SK-N-SH (cell line): ENCODE measurements at regions not wholly inside any gene's neighbourhood (a gene's known extent, or its start where the extent isn't known, plus 50 kb on each side); places are given as distances from the start of the nearest gene placed in this dataset.

Experiments
- CTCF ChIA-PET: fragments of 300-600, 350-600 bp; formaldehyde crosslinking; extraction: SDS; loops from one replicate; lab custom pipeline; 2021; lab: Yijun Ruan, JAX
- POLR2A ChIA-PET: fragments of 350-600 bp; sonication (Branson Sonifier 250); formaldehyde crosslinking; extraction: SDS; loops from one replicate; lab custom pipeline; 2020; ENCODE audit warnings: antibody characterized with exemption, inconsistent platforms; lab: Yijun Ruan, JAX
- DNase-seq: peaks from one replicate; pipeline ENCODE4 v3.0.0; 2012
- H2AFZ ChIP-seq: fragments of 200-600 bp; sonication (generic); 2 replicates; pipeline ENCODE4 v1.8.1; 2016; ENCODE audit warnings: antibody characterized with exemption, mild to moderate bottlenecking, low read depth
- H3F3A ChIP-seq: fragments of 200-600 bp; sonication (generic); replicated peaks from 2 replicates; pipeline ENCODE3; 2016; ENCODE audit warnings: antibody characterized with exemption, mild to moderate bottlenecking; ENCODE audit not compliant: insufficient read depth
- H3K27ac ChIP-seq, 2 experiments: fragments of 200-500 bp in 1 of 2; fragments of 200-600 bp in 1 of 2; sonication (Bioruptor generic) in 1 of 2; sonication (generic), shearing (Covaris generic) in 1 of 2; 2 replicates each; pipeline versions ENCODE4 v1.5.1 to v1.6.1; 2014 to 2016; ENCODE audit warnings: low read depth in 2 of 2, inconsistent platforms in 1 of 2, low read length in 1 of 2, mild to moderate bottlenecking in 1 of 2, mixed read lengths in 1 of 2
- H3K27me3 ChIP-seq: fragments of 200-600 bp; sonication (generic), shearing (Covaris generic); 2 replicates; pipeline ENCODE4 v1.6.1; 2016; ENCODE audit warnings: mixed run types; ENCODE audit not compliant: insufficient read depth
- H3K36me3 ChIP-seq, 2 experiments: fragments of 200-500 bp in 1 of 2; fragments of 200-600 bp in 1 of 2; sonication (Bioruptor generic) in 1 of 2; sonication (generic) in 1 of 2; replicated peaks in 1 of 2; 2 replicates each; pipeline versions ENCODE3 to v1.5.1; 2014 to 2016; ENCODE audit warnings: low read length in 1 of 2, mild to moderate bottlenecking in 1 of 2; ENCODE audit not compliant: insufficient read depth in 2 of 2, control insufficient read depth in 1 of 2
- H3K4me1 ChIP-seq, 2 experiments: fragments of 200-500 bp in 1 of 2; fragments of 200-600 bp in 1 of 2; sonication (Bioruptor generic) in 1 of 2; sonication (generic), shearing (Covaris generic) in 1 of 2; 2 replicates each; pipeline versions ENCODE4 v1.5.1 to v1.6.1; 2014 to 2016; ENCODE audit warnings: low read depth in 1 of 2, low read length in 1 of 2, mixed run types in 1 of 2; ENCODE audit not compliant: insufficient read depth in 2 of 2, control insufficient read depth in 1 of 2
- H3K4me2 ChIP-seq: fragments of 200-600 bp; sonication (generic), shearing (Covaris generic); 2 replicates; pipeline ENCODE4 v1.6.1; 2017; ENCODE audit warnings: mixed run types
- H3K4me3 ChIP-seq, 2 experiments: fragments of 200-500 bp in 1 of 2; fragments of 200-600 bp in 1 of 2; sonication (Bioruptor generic) in 1 of 2; sonication (generic), shearing (Covaris generic) in 1 of 2; 2 replicates each; pipeline versions ENCODE4 v1.5.1 to v1.8.1; 2014 to 2016; ENCODE audit warnings: low read depth in 2 of 2, inconsistent platforms in 1 of 2, low read length in 1 of 2, mild to moderate bottlenecking in 1 of 2, mixed read lengths in 1 of 2, moderate library complexity in 1 of 2
- H3K79me2 ChIP-seq: fragments of 200-600 bp; sonication (generic); 2 replicates; pipeline ENCODE4 v1.8.1; 2017; ENCODE audit warnings: mild to moderate bottlenecking; ENCODE audit not compliant: insufficient read depth
- H3K9ac ChIP-seq: fragments of 200-600 bp; sonication (generic); 2 replicates; pipeline ENCODE4 v1.6.1; 2017; ENCODE audit warnings: mixed run types
- H3K9me2 ChIP-seq: fragments of 200-600 bp; sonication (generic); 2 replicates; pipeline ENCODE4 v1.6.1; 2017; ENCODE audit warnings: mixed run types
- H3K9me3 ChIP-seq: fragments of 200-600 bp; sonication (generic); 2 replicates; pipeline ENCODE4 v1.6.1; 2017; ENCODE audit warnings: mixed run types, mild to moderate bottlenecking, moderate library complexity
- H4K20me1 ChIP-seq: fragments of 200-600 bp; sonication (generic); 2 replicates; pipeline ENCODE4 v1.6.1; 2017; ENCODE audit warnings: mild to moderate bottlenecking, mixed run types; ENCODE audit not compliant: insufficient read depth
- CHD2 ChIP-seq: fragments of 150-350 bp; IDR thresholded peaks from 2 replicates; pipeline ENCODE4 v1.6.1; 2018; ENCODE audit warnings: low read length; ENCODE audit not compliant: partially characterized antibody
- EP300 ChIP-seq, 2 experiments: IDR thresholded peaks; 2 replicates each; pipeline versions ENCODE4 v1.4.0 to v1.6.1; 2012; ENCODE audit warnings: borderline replicate concordance in 1 of 2, low read depth in 1 of 2, low read length in 1 of 2
- EZH2phosphoT487 ChIP-seq: fragments of 200-600 bp; sonication (generic); IDR thresholded peaks from 2 replicates; pipeline ENCODE4 v1.6.1; 2017; ENCODE audit warnings: low read depth, mixed run types, mild to moderate bottlenecking, antibody characterized with exemption, moderate library complexity, borderline replicate concordance
- FOSL2 ChIP-seq: IDR thresholded peaks from 2 replicates; pipeline ENCODE4 v1.4.0; 2012; ENCODE audit warnings: low read depth, mild to moderate bottlenecking, moderate library complexity, borderline replicate concordance
- FOXM1 ChIP-seq: IDR thresholded peaks from 2 replicates; pipeline ENCODE4 v1.4.0; 2012; ENCODE audit warnings: low read depth, mild to moderate bottlenecking
- GABPA ChIP-seq: IDR thresholded peaks from 2 replicates; pipeline ENCODE4 v1.4.0; 2012; ENCODE audit warnings: low read depth, mild to moderate bottlenecking
- NFIC ChIP-seq: IDR thresholded peaks from 2 replicates; pipeline ENCODE4 v1.4.0; 2012; ENCODE audit warnings: borderline replicate concordance
- NRF1 ChIP-seq: IDR thresholded peaks from 2 replicates; pipeline ENCODE4 v1.6.1; 2012; ENCODE audit warnings: low read depth, mild to moderate bottlenecking, low read length
- PBX3 ChIP-seq: IDR thresholded peaks from 2 replicates; pipeline ENCODE4; 2012
- RCOR1 ChIP-seq: fragments of 150-350 bp; IDR thresholded peaks from 2 replicates; pipeline ENCODE4 v1.6.1; 2017; ENCODE audit warnings: antibody characterized with exemption, low read length
- RXRA ChIP-seq: IDR thresholded peaks from 2 replicates; pipeline ENCODE4 v1.4.0; 2012; ENCODE audit warnings: low read depth, mild to moderate bottlenecking, borderline replicate concordance
- SMC3 ChIP-seq: IDR thresholded peaks from 2 replicates; pipeline ENCODE4 v1.6.1; 2012; ENCODE audit warnings: low read depth, low read length, improper control_type of control experiment
- TAF1 ChIP-seq: IDR thresholded peaks from 2 replicates; pipeline ENCODE4 v1.6.1; 2012; ENCODE audit warnings: low read depth, mild to moderate bottlenecking, low read length, moderate library complexity, borderline replicate concordance
- TCF12 ChIP-seq: IDR thresholded peaks from 2 replicates; pipeline ENCODE4 v1.4.0; 2012
- ZBTB33 ChIP-seq: IDR thresholded peaks from 2 replicates; pipeline ENCODE4 v1.4.0; 2012; ENCODE audit warnings: low read depth, borderline replicate concordance
- WGBS: methylation state at CpG from one replicate; pipeline ENCODE4 v1.1.6; 2017; ENCODE audit warnings: low lambda C conversion rate; 5-methylcytosine and 5-hydroxymethylcytosine counted together
- TF ChIP-seq, protein P1 (sequence below): IDR thresholded peaks from 2 replicates; pipeline ENCODE4 v1.4.0; 2012; ENCODE audit warnings: low read depth
- TF ChIP-seq, protein P2 (sequence below): IDR thresholded peaks from 2 replicates; pipeline ENCODE4 v1.6.1; 2012; ENCODE audit warnings: mild to moderate bottlenecking, low read depth, low read length, moderate library complexity

- H2AFZ ChIP-seq, result no peak overlapping the region
- ChIA-PET POLR2A (no interaction called here), CTCF (interaction anchor here (0.9 to 5.1 kb wide), 4 partner anchors 9 to 264 kb away, joined by 3 to 66 read pairs (median 3); no protein-coding TSS in a partner anchor)
- no peak overlapping the region for H3K4me2 ChIP-seq
- H3K9ac ChIP-seq, result no peak overlapping the region
- H3K9me2 ChIP-seq, result no peaks in the 10 kb centered on the region
- no peaks in the 10 kb centered on the region for H3K9me3 ChIP-seq
- 6% methylated on average over 2 of the region's 2 CpGs for WGBS
- peaks cover 7% of the 10 kb centered on the region for H3F3A ChIP-seq
- H4K20me1 ChIP-seq, result no peaks in the 10 kb centered on the region
- H3K79me2 ChIP-seq, result no peaks in the 10 kb centered on the region; the same call in 1 of the 2 replicates
- DNase-seq, result peak; percentile 19
- H3K4me1 ChIP-seq, result peaks cover 0 to 5% of the 10 kb centered on the region in 2 experiments; a peak in 1 of 4 replicates
- H3K27ac ChIP-seq, result no peak overlapping the region
- no peak overlapping the region for H3K4me3 ChIP-seq
- H3K27me3 ChIP-seq, result no peaks in the 10 kb centered on the region
- H3K36me3 ChIP-seq, result no peaks in the 10 kb centered on the region
- peak; percentile 19; the same call in 1 of the 2 replicates for TF ChIP-seq PBX3
- TF ChIP-seq, protein P1, sequence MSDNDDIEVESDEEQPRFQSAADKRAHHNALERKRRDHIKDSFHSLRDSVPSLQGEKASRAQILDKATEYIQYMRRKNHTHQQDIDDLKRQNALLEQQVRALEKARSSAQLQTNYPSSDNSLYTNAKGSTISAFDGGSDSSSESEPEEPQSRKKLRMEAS, result peak; percentile 31; the same call in 1 of the 2 replicates
- 0 out of 2 replicates have a peak, but pooled peaks have one; percentile 11 for TF ChIP-seq RCOR1
- TF ChIP-seq NFIC, result peak; percentile 43; the same call in 1 of the 2 replicates
- TF ChIP-seq TCF12, result peak; percentile 80
- TF ChIP-seq NRF1, result no peak
- TF ChIP-seq, all 33 proteins: peak for 5
These were observed 102.7 kb upstream of the C21orf91 start for GRCh38 chr21:17921579-17922530.

DNA sequence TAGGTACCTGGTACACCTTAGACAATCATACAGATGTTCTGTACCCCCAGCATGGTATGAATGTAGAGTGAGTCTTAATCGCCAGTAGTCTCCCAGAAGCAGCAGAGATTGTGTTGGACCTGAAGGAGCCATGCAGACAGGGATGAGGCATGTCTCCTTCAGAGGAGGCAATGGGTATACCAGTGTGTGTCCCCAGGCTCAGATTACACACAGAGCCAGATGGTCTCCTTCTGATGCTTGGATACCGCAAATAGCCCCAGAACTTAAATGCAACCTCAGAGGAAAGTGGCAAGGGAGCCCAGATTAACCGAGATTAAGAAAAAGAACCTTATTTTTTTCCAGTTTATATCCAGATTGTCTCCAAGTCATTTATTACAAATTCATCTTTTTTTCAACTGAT is 96.8 kb upstream of the C21orf91 start:
- Histone ChIP-seq H3F3A (no peaks in the 10 kb centered on the region), H3K9ac (no peak overlapping the region), H2AFZ (no peak overlapping the region), H3K27ac (no peak overlapping the region), H3K4me2 (no peak overlapping the region), H3K9me3 (no peaks in the 10 kb centered on the region), H3K4me1 (no peaks in the 10 kb centered on the region), H4K20me1 (no peaks in the 10 kb centered on the region), H3K36me3 (no peaks in the 10 kb centered on the region), H3K9me2 (no peaks in the 10 kb centered on the region), H3K27me3 (no peaks in the 10 kb centered on the region), H3K4me3 (no peak overlapping the region), H3K79me2 (no peaks in the 10 kb centered on the region)
- CTCF ChIA-PET, result interaction anchor here (0.8 to 2.5 kb wide), 2 partner anchors 9 to 209 kb away, joined by 3 to 22 read pairs; no protein-coding TSS in a partner anchor
- 0% methylated on average over 3 of the region's 3 CpGs for WGBS
- POLR2A ChIA-PET, result no interaction called here
- DNase-seq, result no peak
- TF ChIP-seq SMC3, result no peak
- TF ChIP-seq CHD2, result no peak
- no peak for TF ChIP-seq TAF1
- TF ChIP-seq RXRA, result no peak
- TF ChIP-seq ZBTB33, result no peak
- no peak for TF ChIP-seq EZH2phosphoT487
- TF ChIP-seq, protein P1, result no peak
- no peak for TF ChIP-seq EP300 (IDR thresholded peaks at IDR 0.05; ENCODE audit: borderline replicate concordance in 1 of 2, low read depth in 1 of 2, low read length in 1 of 2)
- no peak for TF ChIP-seq RCOR1
- TF ChIP-seq, protein P2, sequence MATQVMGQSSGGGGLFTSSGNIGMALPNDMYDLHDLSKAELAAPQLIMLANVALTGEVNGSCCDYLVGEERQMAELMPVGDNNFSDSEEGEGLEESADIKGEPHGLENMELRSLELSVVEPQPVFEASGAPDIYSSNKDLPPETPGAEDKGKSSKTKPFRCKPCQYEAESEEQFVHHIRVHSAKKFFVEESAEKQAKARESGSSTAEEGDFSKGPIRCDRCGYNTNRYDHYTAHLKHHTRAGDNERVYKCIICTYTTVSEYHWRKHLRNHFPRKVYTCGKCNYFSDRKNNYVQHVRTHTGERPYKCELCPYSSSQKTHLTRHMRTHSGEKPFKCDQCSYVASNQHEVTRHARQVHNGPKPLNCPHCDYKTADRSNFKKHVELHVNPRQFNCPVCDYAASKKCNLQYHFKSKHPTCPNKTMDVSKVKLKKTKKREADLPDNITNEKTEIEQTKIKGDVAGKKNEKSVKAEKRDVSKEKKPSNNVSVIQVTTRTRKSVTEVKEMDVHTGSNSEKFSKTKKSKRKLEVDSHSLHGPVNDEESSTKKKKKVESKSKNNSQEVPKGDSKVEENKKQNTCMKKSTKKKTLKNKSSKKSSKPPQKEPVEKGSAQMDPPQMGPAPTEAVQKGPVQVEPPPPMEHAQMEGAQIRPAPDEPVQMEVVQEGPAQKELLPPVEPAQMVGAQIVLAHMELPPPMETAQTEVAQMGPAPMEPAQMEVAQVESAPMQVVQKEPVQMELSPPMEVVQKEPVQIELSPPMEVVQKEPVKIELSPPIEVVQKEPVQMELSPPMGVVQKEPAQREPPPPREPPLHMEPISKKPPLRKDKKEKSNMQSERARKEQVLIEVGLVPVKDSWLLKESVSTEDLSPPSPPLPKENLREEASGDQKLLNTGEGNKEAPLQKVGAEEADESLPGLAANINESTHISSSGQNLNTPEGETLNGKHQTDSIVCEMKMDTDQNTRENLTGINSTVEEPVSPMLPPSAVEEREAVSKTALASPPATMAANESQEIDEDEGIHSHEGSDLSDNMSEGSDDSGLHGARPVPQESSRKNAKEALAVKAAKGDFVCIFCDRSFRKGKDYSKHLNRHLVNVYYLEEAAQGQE, result no peak
- no peak for TF ChIP-seq FOSL2
- TF ChIP-seq GABPA, result no peak
- no peak for TF ChIP-seq FOXM1
